GM08714 (cell line): ENCODE measurements at regions not wholly inside any gene's neighbourhood (a gene's known extent, or its start where the extent isn't known, plus 50 kb on each side); places are given as distances from the start of the nearest gene placed in this dataset.

ENCODE experiments used
- H3K4me3 ChIP-seq: fragments of 200-500 bp; sonication (Bioruptor generic); 2 replicates; pipeline ENCODE4 v1.5.1; 2014; ENCODE audit warnings: mild to moderate bottlenecking, low read length, inconsistent platforms
- ZNF274 ChIP-seq: IDR thresholded peaks from 2 replicates; pipeline ENCODE4 v1.6.1; 2012; ENCODE audit warnings: mild to moderate bottlenecking, low read depth, low read length

GRCh38 chr12:125766091-125766490, 700.9 kb downstream of the AACS start:
- no peak for TF ChIP-seq ZNF274
- H3K4me3 ChIP-seq: no peak overlapping the region

GRCh38 chr12:125772403-125772802, 707.2 kb downstream of the AACS start:
- no peak for TF ChIP-seq ZNF274

GRCh38 chr12:125773033-125773640, 707.9 kb downstream of the AACS start:
- H3K4me3 ChIP-seq: no peak overlapping the region
- TF ChIP-seq ZNF274: no peak

More at GRCh38 chr12:125772403-125772802, 707.2 kb downstream of the AACS start:
- no peak overlapping the region for H3K4me3 ChIP-seq

GRCh38 chr12:125775507-125775906, 710.3 kb downstream of the AACS start:
- no peak for TF ChIP-seq ZNF274
- H3K4me3 ChIP-seq: no peak overlapping the region

- TF ChIP-seq ZNF274: no peak
- no peak overlapping the region for H3K4me3 ChIP-seq
Observed at GRCh38 chr12:125776212-125776611, 711.0 kb downstream of the AACS start.

GRCh38 chr12:125786143-125786542, 720.9 kb downstream of the AACS start:
- TF ChIP-seq ZNF274: no peak
- H3K4me3 ChIP-seq: no peak overlapping the region

DNA sequence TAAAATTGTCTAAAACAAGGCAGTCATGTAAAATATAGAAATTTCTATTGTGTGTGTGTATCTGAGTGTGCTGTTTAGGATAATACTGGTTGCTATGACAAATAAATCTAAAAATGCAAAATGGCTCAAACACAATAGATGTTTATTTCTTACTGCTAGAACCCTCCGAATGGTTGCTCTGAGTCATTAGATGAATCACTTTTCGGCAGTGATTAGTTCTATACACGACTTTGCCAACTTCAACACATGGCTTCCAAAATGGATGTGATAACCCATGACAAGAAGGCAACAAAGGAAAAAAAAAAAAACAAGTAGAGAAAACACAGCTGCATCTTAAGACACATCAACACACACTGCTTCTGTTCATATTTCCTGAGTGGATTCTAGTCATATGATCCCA, 729.2 kb downstream of the AACS start:
- no peak for TF ChIP-seq ZNF274
- H3K4me3 ChIP-seq: no peak overlapping the region

DNA sequence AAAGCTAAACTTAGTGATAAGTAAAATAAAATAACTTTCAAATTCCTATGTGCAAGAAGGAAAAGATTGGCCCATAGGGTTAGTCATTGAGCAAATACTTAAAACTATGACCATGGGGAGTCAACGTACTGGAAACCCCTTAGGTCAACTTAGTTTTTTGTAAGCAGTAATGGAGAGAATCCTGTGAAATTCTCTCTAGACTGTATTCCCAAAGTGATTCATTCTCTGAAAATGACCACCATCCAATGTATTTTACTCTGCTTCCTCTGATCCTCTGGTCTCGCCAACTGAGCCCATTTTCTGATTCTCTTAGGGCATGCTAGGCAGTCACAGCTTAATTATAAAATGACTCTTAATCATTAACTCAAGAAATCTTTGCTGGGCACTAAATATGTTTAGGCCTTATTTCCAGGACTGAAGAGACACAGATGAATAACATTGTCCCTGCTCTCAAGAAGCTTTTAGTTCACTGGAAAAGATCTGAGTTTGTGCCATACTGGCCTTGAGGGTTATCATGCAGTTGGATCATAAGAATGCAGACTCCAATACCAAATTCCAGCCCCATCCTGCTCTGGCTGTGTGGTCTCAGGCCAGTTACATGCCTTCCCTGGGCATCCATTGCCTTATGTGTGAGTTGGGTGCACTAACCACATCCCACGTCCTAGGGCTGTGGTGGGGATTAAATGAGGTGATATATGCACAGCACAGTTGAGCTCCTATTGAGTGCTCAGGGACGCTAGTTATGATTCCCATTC, 732.4 kb downstream of the AACS start:
- no peak overlapping the region for H3K4me3 ChIP-seq
- TF ChIP-seq ZNF274: no peak

DNA sequence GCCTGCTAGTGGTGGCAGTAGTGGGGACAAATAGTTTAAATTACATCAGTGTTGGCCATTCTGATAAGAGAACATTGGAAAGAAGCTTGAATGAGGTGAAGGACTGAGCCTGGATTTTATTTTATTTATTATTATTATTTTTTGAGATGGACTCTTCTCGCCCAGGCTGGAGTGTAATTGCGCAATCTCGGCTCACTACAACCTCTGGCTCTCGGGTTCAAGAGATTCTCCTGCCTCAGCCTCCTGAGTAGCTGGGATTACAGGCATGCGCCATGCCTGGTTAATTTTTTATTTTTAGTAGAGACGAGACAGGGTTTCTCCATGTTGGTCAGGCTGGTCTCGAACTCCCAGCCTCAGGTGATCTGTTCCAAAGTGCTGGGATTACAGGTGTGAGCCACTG, 739.4 kb downstream of the AACS start:
- no peak for TF ChIP-seq ZNF274

DNA sequence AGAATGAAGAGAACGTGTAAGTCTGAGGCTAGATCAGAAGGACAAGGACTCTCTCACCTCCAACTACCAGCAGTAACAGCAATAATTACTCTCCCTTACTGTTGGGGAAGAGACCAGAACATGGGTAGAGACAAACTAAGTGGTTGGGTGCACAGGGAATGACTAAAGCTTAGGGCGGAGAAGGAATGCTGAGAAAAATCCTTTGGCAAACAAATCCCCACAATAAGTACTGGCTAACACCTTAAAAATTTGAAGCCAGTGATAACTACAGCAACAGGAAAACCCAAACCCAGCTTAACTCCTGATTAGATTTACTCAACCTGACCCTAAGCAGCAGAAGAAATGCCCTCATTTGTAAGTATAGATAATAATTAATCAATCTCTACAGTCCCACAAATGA, 759.0 kb downstream of the AACS start:
- no peak overlapping the region for H3K4me3 ChIP-seq
- TF ChIP-seq ZNF274: no peak

More for the DNA sequence above, 739.4 kb downstream of the AACS start:
- no peak overlapping the region for H3K4me3 ChIP-seq

GRCh38 chr12:125835852-125836251, 770.6 kb downstream of the AACS start:
- TF ChIP-seq ZNF274: no peak
- no peak overlapping the region for H3K4me3 ChIP-seq

- no peak overlapping the region for H3K4me3 ChIP-seq
Observed at GRCh38 chr12:125836647-125837046, 771.4 kb downstream of the AACS start.

DNA sequence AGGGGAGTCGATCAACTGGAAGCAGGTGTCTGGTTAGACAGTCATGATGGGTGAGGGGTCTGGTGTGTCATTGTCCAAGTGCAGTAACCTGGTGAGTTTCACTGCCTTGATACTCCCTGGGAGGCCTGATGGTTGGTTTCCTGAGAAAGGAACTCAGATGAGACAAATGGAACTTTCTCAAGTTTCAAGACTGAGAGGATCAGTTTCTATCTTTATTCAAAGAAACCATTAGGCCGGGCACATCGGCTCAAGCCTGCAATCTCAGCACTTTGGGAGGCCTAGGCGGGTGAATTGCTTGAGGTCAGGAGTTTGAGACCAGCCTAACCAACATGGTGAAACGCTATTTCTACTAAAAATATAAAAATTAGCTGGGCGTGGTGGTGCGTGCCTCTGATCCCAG, 776.1 kb downstream of the AACS start:
- H3K4me3 ChIP-seq: no peak overlapping the region
- no peak for TF ChIP-seq ZNF274

More at GRCh38 chr12:125836647-125837046, 771.4 kb downstream of the AACS start:
- TF ChIP-seq ZNF274: no peak

- no peak for TF ChIP-seq ZNF274
- H3K4me3 ChIP-seq: no peak overlapping the region
Observed at GRCh38 chr12:125852116-125852515, 786.9 kb downstream of the AACS start.

- no peak overlapping the region for H3K4me3 ChIP-seq
- TF ChIP-seq ZNF274: no peak
Observed at GRCh38 chr12:125852679-125853078, 787.4 kb downstream of the AACS start.
